ENCODE measurements at regions not wholly inside any gene's neighbourhood (a gene's known extent, or its start where the extent isn't known, plus 50 kb on each side); places are given as distances from the start of the nearest gene placed in this dataset.

DNA sequence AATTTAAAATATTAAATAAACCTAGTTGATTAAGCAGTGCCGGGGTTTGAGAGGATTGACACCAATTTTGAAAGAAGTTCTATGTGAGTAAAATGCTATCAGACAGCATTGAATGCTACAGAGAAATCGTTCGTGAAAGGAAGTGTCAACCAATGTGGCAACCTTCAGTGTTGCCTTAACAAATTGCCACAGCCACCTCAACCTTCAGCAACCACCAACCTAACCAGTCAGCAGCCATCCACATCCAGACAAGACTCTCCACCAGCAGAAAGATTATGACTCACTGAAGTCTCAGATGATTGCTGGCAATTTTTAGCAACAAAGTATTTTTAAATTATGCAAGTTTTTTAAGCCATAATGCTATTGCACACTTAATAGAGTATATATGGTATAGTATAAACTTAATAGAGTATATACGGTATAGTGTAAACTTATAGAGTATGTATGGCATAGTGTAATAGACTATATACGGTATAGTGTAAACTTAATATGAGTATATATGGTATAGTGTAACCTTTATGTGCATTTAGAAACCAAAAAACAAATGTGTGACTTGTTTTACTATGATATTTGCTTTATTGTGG is 65.3 kb upstream of the ID4 start:
- no peaks in the 10 kb centered on the region for H3K36me3 ChIP-seq
- no peak overlapping the region for H3K4me3 ChIP-seq
- no peaks in the 10 kb centered on the region for H3K27me3 ChIP-seq
- intact Hi-C loops (cut with DNase I), result no loop called here
- no peak for DNase-seq (ENCODE audit: low spot score in 2 of 2)
- H3K4me1 ChIP-seq, result no peaks in the 10 kb centered on the region
- H3K27ac ChIP-seq, result no peak overlapping the region
- TF ChIP-seq, protein P1, sequence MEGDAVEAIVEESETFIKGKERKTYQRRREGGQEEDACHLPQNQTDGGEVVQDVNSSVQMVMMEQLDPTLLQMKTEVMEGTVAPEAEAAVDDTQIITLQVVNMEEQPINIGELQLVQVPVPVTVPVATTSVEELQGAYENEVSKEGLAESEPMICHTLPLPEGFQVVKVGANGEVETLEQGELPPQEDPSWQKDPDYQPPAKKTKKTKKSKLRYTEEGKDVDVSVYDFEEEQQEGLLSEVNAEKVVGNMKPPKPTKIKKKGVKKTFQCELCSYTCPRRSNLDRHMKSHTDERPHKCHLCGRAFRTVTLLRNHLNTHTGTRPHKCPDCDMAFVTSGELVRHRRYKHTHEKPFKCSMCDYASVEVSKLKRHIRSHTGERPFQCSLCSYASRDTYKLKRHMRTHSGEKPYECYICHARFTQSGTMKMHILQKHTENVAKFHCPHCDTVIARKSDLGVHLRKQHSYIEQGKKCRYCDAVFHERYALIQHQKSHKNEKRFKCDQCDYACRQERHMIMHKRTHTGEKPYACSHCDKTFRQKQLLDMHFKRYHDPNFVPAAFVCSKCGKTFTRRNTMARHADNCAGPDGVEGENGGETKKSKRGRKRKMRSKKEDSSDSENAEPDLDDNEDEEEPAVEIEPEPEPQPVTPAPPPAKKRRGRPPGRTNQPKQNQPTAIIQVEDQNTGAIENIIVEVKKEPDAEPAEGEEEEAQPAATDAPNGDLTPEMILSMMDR (IDR thresholded peaks at IDR 0.05), result no peak
- H3K9me3 ChIP-seq, result no peaks in the 10 kb centered on the region

DNA sequence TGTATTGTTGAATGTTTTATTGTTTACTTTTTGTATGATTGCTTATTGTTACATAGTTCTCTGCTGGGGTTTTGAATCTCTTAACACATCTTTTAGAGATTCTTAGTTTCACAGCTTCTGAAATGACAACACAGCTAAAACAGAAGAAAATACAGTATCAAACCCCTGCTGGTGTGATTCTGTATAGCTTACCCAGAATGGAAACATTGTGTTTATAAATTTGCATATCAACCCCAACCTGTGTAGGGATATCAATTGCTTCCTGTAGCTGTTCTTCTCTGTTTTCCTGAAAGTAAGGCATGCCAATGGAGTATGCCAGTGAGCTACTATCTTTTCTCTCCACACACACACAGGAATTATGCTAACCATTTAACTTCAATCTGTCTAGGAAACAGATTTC is 64.3 kb upstream of the ID4 start:
- no peak for DNase-seq (ENCODE audit: low spot score in 2 of 2)
- H3K27ac ChIP-seq, result no peak overlapping the region
- no peaks in the 10 kb centered on the region for H3K4me1 ChIP-seq
- no peaks in the 10 kb centered on the region for H3K27me3 ChIP-seq
- no peaks in the 10 kb centered on the region for H3K9me3 ChIP-seq
- H3K36me3 ChIP-seq, result no peaks in the 10 kb centered on the region
- TF ChIP-seq, protein P1 (IDR thresholded peaks at IDR 0.05), result no peak
- intact Hi-C loops (cut with DNase I), result no loop called here
- H3K4me3 ChIP-seq, result no peak overlapping the region

DNA sequence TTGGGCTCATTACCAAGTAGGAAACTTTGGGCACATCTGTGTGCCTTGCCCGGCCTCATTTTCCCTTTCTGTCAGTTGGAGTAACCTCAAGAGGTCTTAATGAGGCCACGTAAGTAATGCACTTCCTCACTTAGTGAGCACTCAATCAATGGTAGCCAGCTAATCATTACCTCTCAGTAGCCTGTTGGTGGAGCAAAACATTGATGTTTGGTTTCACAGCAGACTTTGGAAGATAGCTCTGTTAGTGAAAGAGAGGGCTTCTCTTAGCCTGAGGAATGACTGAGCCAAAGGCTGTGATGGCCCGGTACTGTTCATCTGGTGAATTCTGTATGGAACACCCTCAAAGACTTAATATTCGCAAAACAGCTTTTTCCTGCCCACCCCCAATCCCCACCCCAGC is 55.9 kb upstream of the ID4 start:
- H3K4me1 ChIP-seq, result no peaks in the 10 kb centered on the region
- H3K27ac ChIP-seq, result no peak overlapping the region
- TF ChIP-seq, protein P1 (IDR thresholded peaks at IDR 0.05), result no peak
- H3K9me3 ChIP-seq, result no peaks in the 10 kb centered on the region
- H3K36me3 ChIP-seq, result no peaks in the 10 kb centered on the region
- intact Hi-C loops (cut with DNase I), result loop anchor here (5.0 kb wide), 1 partner anchor 39 kb away; no protein-coding TSS in a partner anchor
- DNase-seq (ENCODE audit: low spot score in 2 of 2), result no peak
- H3K27me3 ChIP-seq, result no peaks in the 10 kb centered on the region
- no peak overlapping the region for H3K4me3 ChIP-seq

DNA sequence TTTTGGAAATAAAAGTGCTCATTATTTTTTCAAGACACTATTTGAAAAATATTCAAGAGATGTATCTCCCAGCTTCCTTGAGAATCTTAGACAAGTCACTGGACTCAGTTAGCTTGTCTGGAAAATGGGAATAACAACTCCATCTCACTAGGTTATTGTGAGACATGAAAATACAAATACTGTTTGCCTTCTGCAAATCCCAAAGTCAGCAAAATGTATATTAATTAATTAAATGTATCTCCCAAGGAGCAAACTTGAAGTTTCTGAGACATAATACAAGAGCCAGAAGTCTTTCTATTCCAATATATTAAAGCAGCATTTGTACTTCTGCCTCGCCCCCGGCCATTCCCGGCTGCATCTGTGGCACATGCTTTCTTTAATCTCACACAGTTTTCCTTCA is 54.6 kb upstream of the ID4 start:
- Histone ChIP-seq H3K27me3 (no peaks in the 10 kb centered on the region), H3K4me3 (no peak overlapping the region), H3K36me3 (no peaks in the 10 kb centered on the region), H3K4me1 (no peaks in the 10 kb centered on the region), H3K27ac (no peak overlapping the region), H3K9me3 (no peaks in the 10 kb centered on the region)
- intact Hi-C loops (cut with DNase I), result loop anchor here (5.0 kb wide), 1 partner anchor 40 kb away; no protein-coding TSS in a partner anchor
- TF ChIP-seq, protein P1 (IDR thresholded peaks at IDR 0.05), result no peak
- no peak for DNase-seq (ENCODE audit: low spot score in 2 of 2)

All from ascending aorta (tissue), 2 donors.